ENCODE measurements at regions not wholly inside any gene's neighbourhood (a gene's known extent, or its start where the extent isn't known, plus 50 kb on each side); places are given as distances from the start of the nearest gene placed in this dataset.

GRCh38 chr1:221331273-221332183 lies 410.4 kb downstream of the DUSP10 start:
- intact Hi-C loops (cut with micrococcal nuclease; ENCODE audit: unreplicated experiment) = no loop called here
- no TSS peak for BruUV-seq (replicated peaks)
- Histone ChIP-seq H3K9me3 (peaks cover 11% of the 10 kb centered on the region), H3K4me1 (peaks cover 23% of the 10 kb centered on the region), H3K27me3 (replicated peaks; ENCODE audit: control insufficient read depth, insufficient read depth, low read length) (no peaks in the 10 kb centered on the region), H3K4me3 (ENCODE audit: low read depth, low read length) (no peak overlapping the region), H3K36me3 (ENCODE audit: control insufficient read depth, insufficient read depth, low read length) (no peaks in the 10 kb centered on the region)
- peaks cover 25% of the 10 kb centered on the region for H3K36me3 Mint-ChIP-seq (ENCODE audit: insufficient read depth, unreplicated experiment)
- H3K27me3 Mint-ChIP-seq (ENCODE audit: insufficient read depth, unreplicated experiment) = no peaks in the 10 kb centered on the region
- ChIA-PET CTCF (no interaction called here), POLR2A (no interaction called here)
- TF ChIP-seq CTCF (IDR thresholded peaks at IDR 0.05; ENCODE audit: insufficient read depth in 1 of 2, low read depth in 1 of 2, low read length in 1 of 2, severe bottlenecking in 1 of 2, unreplicated experiment in 1 of 2) = no peak
- DNase-seq = no peak
- peaks cover 25% of the 10 kb centered on the region for H3K4me1 Mint-ChIP-seq (ENCODE audit: low read depth, unreplicated experiment)
- H3K9me3 Mint-ChIP-seq (ENCODE audit: unreplicated experiment) = peaks cover 10% of the 10 kb centered on the region
- no peak overlapping the region for H3K27ac Mint-ChIP-seq (ENCODE audit: unreplicated experiment)
- H3K4me3 Mint-ChIP-seq (ENCODE audit: unreplicated experiment) = no peak overlapping the region

GRCh38 chr1:221334062-221334461 lies 407.8 kb downstream of the DUSP10 start:
- H3K4me3 Mint-ChIP-seq (ENCODE audit: unreplicated experiment) = no peak overlapping the region
- no peaks in the 10 kb centered on the region for H3K27me3 ChIP-seq (replicated peaks; ENCODE audit: control insufficient read depth, insufficient read depth, low read length)
- no peaks in the 10 kb centered on the region for H3K27me3 Mint-ChIP-seq (ENCODE audit: insufficient read depth, unreplicated experiment)
- ChIA-PET POLR2A (no interaction called here), CTCF (no interaction called here)
- H3K9me3 ChIP-seq = peaks cover 11% of the 10 kb centered on the region
- no peak overlapping the region for H3K27ac Mint-ChIP-seq (ENCODE audit: unreplicated experiment)
- no peak overlapping the region for H3K4me3 ChIP-seq (ENCODE audit: low read depth, low read length)
- H3K4me1 ChIP-seq = peaks cover 27% of the 10 kb centered on the region
- TF ChIP-seq CTCF (IDR thresholded peaks at IDR 0.05; ENCODE audit: insufficient read depth in 1 of 2, low read depth in 1 of 2, low read length in 1 of 2, severe bottlenecking in 1 of 2, unreplicated experiment in 1 of 2) = no peak
- H3K4me1 Mint-ChIP-seq (ENCODE audit: low read depth, unreplicated experiment) = peaks cover 25% of the 10 kb centered on the region
- peaks cover 25% of the 10 kb centered on the region for H3K36me3 Mint-ChIP-seq (ENCODE audit: insufficient read depth, unreplicated experiment)
- no peaks in the 10 kb centered on the region for H3K36me3 ChIP-seq (ENCODE audit: control insufficient read depth, insufficient read depth, low read length)
- DNase-seq = no peak
- H3K9me3 Mint-ChIP-seq (ENCODE audit: unreplicated experiment) = peaks cover 14% of the 10 kb centered on the region
- intact Hi-C loops (cut with micrococcal nuclease; ENCODE audit: unreplicated experiment) = no loop called here
- BruUV-seq (replicated peaks) = no TSS peak

- CTCF ChIA-PET = interaction anchor here (0.9 to 1.0 kb wide), 2 partner anchors 71 to 241 kb away, joined by 4 to 5 read pairs; no protein-coding TSS in a partner anchor
- DNase-seq = peak; percentile 80 to 84
- H3K9me3 Mint-ChIP-seq (ENCODE audit: unreplicated experiment) = peaks cover 16% of the 10 kb centered on the region
- POLR2A ChIA-PET = no interaction called here
- Histone ChIP-seq H3K27me3 (replicated peaks; ENCODE audit: control insufficient read depth, insufficient read depth, low read length) (no peaks in the 10 kb centered on the region), H3K4me1 (peaks cover 27% of the 10 kb centered on the region), H3K9me3 (peaks cover 11% of the 10 kb centered on the region), H3K36me3 (ENCODE audit: control insufficient read depth, insufficient read depth, low read length) (no peaks in the 10 kb centered on the region), H3K4me3 (ENCODE audit: low read depth, low read length) (no peak overlapping the region)
- no TSS peak for BruUV-seq (replicated peaks)
- H3K27ac Mint-ChIP-seq (ENCODE audit: unreplicated experiment) = peak overlapping the region; percentile 73
- intact Hi-C loops (cut with micrococcal nuclease; ENCODE audit: unreplicated experiment) = loop anchor here (1.0 kb wide), 2 partner anchors 72 to 100 kb away; no protein-coding TSS in a partner anchor
- no peak for TF ChIP-seq CTCF (IDR thresholded peaks at IDR 0.05; ENCODE audit: insufficient read depth in 1 of 2, low read depth in 1 of 2, low read length in 1 of 2, severe bottlenecking in 1 of 2, unreplicated experiment in 1 of 2)
- H3K27me3 Mint-ChIP-seq (ENCODE audit: insufficient read depth, unreplicated experiment) = no peaks in the 10 kb centered on the region
- peak overlapping the region; percentile 7 for H3K4me3 Mint-ChIP-seq (ENCODE audit: unreplicated experiment)
- peaks cover 25% of the 10 kb centered on the region for H3K4me1 Mint-ChIP-seq (ENCODE audit: low read depth, unreplicated experiment)
- peaks cover 25% of the 10 kb centered on the region for H3K36me3 Mint-ChIP-seq (ENCODE audit: insufficient read depth, unreplicated experiment)
These were observed 406.5 kb downstream of the DUSP10 start for GRCh38 chr1:221335161-221336101.

All from Caco-2 (cell line).